Stomach (tissue), 4 donors: ENCODE measurements at regions not wholly inside any gene's neighbourhood (a gene's known extent, or its start where the extent isn't known, plus 50 kb on each side); places are given as distances from the start of the nearest gene placed in this dataset.

ENCODE experiments used
- POLR2A ChIP-seq, 4 donors: fragments of 450-650 bp; IDR thresholded peaks; one replicate each; pipeline ENCODE4 v1.6.1; 2016; ENCODE audit warnings: antibody characterized with exemption in 4 of 4, control low read depth in 2 of 4, mild to moderate bottlenecking in 1 of 4, moderate library complexity in 1 of 4
- TF ChIP-seq, protein P1 (sequence below), 7 experiments: fragments of 450-650 bp in 4 of 7; fragments of 200-600 bp in 3 of 7; sonication (generic) in 3 of 7; IDR thresholded peaks; one replicate each; pipeline ENCODE4 v1.5.1; 2016 to 2019; ENCODE audit warnings: antibody characterized with exemption in 7 of 7, control low read depth in 2 of 7, mild to moderate bottlenecking in 1 of 7

DNA sequence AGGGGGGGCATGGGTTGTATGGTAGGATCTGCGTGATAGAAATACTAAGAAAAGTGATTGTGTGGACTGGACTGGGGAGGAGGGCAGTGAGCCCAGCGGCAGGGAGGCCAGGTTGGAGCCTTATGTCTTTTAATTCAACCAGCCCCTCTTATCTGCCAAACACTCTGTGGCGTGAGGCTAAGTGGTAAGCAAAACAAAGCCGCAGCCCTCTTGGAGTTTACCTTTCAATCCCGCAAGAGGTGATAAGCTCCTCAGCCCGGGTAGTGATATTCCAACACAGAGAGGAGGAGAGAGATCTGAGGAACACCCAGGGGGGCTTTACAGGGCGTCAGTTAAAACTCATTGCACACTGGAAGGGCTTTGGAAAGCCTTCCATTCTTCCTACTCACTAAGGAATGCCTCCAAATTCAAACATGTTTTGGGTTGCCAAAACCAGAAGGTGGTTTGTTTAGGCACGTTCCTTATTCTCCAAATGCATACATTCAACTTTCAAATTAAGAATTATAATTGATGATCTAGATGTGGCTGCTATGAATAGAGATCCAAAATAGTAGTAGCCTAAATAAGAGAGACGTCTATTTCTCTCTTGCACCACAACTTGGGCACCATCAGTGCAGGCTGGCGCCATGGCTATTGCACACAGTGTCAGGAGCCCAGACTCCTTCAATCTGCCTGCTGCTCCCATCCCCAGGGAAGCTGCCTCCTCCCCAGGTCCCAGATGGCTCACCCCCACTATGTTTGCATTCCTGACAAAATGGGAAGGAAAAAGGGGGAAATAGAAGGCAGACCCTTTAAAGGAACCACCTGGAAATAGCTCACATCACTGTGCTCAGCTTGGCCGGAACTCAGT lies 75.1 kb upstream of the FSTL4 start:
- TF ChIP-seq, protein P1, sequence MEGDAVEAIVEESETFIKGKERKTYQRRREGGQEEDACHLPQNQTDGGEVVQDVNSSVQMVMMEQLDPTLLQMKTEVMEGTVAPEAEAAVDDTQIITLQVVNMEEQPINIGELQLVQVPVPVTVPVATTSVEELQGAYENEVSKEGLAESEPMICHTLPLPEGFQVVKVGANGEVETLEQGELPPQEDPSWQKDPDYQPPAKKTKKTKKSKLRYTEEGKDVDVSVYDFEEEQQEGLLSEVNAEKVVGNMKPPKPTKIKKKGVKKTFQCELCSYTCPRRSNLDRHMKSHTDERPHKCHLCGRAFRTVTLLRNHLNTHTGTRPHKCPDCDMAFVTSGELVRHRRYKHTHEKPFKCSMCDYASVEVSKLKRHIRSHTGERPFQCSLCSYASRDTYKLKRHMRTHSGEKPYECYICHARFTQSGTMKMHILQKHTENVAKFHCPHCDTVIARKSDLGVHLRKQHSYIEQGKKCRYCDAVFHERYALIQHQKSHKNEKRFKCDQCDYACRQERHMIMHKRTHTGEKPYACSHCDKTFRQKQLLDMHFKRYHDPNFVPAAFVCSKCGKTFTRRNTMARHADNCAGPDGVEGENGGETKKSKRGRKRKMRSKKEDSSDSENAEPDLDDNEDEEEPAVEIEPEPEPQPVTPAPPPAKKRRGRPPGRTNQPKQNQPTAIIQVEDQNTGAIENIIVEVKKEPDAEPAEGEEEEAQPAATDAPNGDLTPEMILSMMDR (IDR thresholded peaks at IDR 0.05) = no peak
- no peak for TF ChIP-seq POLR2A (IDR thresholded peaks at IDR 0.05)
